Suppressor macrophage (primary cell): ENCODE measurements at regions not wholly inside any gene's neighbourhood (a gene's known extent, or its start where the extent isn't known, plus 50 kb on each side); places are given as distances from the start of the nearest gene placed in this dataset.
"Not testable (repeated sequence)": the region's sequence is repeated elsewhere in the genome, so short reads cannot be mapped to it uniquely, and the experiment has no call there.

Experiments
- DNase-seq, 4 experiments: peaks; one replicate each; pipeline ENCODE4 v3.0.0-alpha.2; 2020 to 2022

- DNase-seq: not testable (repeated sequence)
Observed at GRCh38 chr9:41619254-41619653, 430.1 kb upstream of the ZNG1F start.

GRCh38 chr9:41606961-41607547, 417.9 kb upstream of the ZNG1F start:
- not testable (repeated sequence) for DNase-seq

GRCh38 chr9:41565572-41565971, 376.5 kb upstream of the ZNG1F start:
- not testable (repeated sequence) for DNase-seq
